NCI-H774 (cell line): ENCODE measurements at regions not wholly inside any gene's neighbourhood (a gene's known extent, or its start where the extent isn't known, plus 50 kb on each side); places are given as distances from the start of the nearest gene placed in this dataset.

Experiments used
- DNase-seq: peaks from one replicate; lab custom pipeline; 2025; lab: John Stamatoyannopoulos, UW

DNA sequence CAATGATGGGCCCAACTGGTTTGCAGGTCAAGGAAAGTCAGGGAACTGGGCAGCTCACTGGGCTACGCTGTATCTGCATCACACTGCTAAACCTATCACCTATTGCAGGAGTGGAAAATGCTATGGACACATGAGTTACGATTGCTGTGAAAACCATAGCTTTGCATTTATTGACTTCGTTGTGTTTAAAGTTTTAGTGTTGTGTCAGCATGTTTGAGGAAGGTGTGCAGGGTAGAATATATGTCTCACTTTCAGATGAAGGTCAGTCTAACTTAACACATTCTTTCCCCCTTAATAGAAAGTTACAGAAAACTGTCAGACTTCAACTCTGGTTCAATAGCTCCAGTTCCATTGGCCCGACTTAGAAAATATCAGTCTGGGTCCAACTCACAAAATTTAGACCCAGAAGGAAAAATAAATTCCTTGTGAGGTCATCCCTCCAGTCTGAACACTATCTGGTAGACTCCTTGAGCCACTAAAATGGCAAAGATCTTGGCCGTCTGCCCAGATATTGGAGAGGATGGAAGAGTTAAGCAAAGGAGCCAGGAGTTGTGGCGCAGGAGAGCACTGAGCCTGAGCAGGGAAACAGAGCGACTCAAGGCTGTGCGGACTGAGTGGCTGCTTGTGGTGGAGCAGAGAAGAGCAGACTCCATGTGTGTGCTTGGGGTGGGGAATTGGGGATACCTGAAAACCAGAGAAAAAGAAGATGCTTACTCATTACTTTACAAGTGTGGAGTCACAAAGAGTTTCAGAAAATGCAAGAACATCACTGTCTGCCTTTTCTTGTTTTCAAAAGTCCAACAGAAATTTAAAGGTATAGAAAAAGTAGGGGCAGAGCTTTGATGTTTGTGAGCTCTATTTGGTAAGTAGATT, 518.5 kb downstream of the FGF9 start:
- DNase-seq: no peak

DNA sequence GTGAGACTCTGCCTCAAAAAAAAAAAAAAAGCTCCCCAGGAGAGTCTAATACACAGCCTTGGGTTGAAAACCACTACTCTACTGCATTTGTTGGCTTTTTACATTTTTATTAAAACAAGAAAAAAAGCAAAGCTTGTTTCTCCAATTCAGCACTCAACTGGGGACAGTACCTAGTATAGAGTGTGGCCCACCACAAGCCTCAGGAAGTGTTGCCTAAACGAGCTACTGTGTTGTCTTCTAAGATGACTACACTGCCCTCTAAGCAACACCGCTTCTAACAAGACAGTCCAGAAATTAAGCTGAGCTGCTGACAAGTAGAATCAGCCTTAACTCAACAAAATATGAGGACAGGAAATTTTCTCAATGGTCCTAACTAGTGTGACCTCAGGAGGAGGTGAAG, 522.2 kb downstream of the FGF9 start:
- no peak for DNase-seq

DNA sequence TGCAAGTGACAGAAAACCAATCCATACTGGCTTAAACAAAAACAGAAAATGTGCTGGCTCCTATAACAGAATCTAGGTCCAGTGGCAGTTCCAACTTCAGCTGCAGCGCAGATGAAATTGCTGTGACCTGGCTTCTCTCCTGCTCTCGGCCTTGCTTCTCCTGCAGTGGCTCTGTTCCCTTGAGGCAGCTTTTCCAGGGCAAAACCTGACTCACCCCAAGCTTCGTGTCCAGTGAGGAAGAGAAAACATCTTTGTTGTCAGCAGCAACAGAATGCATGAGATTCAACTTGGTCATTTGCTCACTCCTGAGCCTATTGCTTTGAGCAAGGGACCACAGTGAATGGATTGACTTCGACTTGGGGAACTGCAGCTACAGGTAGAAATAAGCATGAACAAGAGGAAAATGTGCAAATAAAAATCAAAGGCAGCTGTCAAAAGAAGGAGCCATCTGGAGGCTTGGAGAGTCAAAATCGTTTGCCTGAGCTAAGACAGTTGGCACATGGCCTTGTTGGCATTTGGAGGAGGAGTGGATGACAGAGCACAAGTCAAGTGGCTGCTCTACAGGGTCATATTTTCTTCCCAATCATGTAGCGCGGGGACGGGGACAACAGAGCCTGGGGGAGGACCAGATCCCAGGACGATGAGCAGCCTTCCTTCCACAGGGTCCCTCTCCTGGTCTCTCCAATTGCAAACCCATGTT, 523.4 kb downstream of the FGF9 start:
- DNase-seq: no peak

DNA sequence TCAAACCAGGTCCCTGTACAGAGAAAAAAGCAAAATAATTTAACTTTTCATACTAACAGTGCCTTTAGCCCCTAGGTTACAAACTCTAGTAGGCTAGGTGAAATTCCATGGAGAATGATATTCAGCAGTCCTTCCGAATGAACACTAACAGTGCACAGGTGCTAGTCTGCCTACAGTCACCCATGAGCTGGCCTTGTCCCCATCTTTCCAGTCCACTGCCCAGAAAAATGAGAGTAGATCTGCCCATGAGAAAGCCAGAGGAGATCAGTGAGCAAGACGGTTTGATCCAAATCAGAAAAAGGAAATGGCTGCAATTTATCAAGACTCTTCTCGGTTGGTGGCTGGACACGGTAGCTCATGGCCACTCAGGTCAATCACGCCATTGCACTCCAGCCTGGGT, 524.9 kb downstream of the FGF9 start:
- DNase-seq: no peak

DNA sequence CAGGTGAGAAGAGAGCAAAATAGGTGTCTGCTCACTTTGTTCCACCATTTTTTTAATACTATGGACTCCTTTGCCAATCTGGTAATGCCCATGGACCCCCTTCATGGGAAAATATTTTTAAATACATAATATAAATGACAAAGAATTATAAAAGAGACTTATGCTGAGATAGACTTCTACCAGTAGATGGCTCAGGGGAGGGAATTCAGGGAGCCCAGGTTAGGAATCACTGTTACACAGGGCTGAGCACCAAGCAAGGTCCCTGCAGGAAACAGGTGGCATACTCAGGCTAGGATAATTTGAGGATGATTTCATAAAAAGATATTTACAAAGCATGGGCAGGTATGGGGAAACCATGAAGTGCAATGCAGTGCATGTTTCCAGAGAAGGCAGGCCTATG, 525.9 kb downstream of the FGF9 start:
- DNase-seq: no peak

DNA sequence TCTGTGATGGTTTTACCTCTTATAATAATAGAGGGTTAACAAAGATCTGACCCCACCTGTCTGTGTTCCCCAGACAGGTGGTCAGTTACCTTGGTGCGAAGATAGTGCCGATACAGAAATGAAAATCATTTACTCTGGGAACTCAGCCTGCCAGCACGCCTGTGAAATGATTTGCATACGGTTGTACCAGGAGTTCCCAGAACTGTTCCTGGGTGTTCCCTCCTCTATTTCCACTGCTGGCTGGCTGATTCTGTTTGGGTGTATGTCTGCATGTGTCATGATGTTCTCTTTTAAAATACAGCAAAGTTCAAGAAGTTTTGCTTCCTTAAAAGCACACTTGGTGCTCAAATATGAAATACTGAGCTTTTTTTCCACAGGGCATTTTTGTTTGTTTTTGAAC, 527.1 kb downstream of the FGF9 start:
- no peak for DNase-seq

DNA sequence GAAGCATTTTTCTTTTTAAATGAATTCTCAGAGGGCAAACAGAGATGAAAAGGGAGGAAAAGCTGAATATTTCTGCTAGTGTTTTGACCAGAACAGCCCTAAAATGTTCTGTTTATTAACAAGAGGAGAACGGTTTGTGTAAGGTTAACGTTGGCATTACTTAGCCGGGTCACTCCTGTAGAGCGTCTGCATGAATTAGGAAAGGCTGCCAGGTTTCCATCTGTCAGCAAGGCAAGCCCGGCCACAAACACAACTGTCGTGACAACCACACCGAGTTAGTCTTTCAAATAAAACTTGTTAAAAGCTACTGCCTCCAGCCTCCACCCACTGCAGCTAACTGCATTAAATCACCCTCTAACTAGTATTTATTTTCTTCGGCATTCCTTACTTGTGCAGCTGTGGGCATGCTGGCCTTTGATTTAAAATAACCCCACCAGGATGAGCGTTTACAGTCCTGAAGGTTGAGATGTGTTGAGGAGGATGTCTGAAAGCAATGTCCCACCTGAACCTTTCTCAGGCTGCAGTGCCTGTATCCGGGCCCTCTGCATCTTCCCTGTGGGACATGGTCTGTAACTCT, 527.9 kb downstream of the FGF9 start:
- no peak for DNase-seq

DNA sequence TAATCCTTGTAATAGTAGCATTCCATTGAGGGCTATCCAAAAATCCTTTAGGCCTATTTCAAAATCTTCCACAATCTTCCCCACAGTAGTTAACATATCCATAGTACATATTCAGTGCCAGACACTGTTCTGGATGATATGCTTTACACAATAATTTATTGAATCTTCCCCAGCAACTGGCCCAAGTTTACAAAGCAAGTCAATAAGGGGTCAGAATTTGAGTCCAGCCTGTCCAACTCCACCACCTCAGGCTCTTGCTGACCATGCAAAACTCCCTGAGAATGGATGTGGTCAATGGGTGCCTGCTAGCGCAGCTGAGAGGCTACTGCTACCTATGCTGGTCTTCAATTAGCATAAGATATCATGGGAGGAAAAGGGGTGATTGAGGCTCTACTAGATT, 529.6 kb downstream of the FGF9 start:
- no peak for DNase-seq

DNA sequence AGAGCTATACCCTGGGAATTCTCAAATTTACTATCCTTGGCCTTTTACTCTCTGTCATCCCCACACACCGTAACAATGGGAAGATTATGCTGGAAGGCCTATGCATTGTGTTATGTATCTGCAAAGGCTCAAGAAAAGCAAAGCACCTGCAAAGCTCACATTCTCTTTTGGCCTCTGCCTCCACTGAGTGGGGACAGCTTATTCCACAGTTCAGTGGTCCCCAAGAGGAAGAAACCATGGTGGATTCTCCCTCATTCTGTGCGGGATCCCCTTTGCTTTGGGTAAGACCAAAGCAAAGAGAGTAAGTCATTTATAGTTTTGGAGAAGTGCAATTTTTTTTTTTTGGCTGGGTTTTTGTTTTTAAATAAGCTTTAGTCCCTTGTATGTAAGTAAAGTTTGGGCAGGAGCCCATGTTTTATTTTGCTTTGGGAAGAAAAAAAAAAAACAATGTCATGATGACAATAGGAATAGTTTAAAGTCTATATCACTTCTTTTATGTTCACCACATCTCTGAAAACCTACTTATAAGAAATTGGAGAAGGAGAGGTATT, 530.6 kb downstream of the FGF9 start:
- DNase-seq: no peak

DNA sequence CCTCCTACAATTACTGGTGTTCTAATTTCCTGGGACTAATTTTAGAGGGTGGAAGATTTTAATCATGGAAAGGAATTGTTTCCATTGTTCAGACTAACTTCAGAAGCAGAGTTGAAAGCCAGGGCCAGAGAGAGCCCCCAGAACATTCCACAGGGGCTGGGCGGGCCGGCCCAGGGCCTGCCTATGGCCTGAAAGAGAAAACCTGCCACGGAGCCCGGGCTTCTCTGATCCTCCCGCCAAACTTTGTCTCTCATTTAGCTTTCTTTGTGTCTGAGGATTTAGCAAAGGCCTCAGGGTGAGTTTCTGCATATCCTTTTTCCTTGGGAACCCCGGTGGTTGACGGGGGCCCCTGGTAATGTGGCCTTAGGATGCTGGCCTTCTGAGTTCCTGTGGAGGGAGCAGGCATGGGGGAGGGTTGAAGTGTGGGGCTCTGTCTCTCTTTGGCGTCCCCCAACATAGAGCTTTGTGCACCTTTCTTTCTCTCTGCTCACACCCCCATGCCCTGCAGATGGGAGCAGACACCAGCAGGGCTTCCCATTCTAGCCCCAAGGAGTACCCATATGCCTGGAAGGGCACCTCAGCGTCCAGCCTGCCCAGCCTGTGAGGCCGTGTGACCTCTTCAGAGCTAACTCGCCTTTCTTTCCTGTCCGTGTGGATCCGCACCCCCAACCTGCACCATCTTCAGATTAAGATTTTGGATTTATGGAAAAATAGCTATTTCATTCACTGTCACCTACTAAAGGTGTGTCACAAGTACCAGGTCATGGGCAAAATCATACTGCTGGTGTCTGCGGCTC, 539.5 kb downstream of the FGF9 start:
- DNase-seq: no peak

DNA sequence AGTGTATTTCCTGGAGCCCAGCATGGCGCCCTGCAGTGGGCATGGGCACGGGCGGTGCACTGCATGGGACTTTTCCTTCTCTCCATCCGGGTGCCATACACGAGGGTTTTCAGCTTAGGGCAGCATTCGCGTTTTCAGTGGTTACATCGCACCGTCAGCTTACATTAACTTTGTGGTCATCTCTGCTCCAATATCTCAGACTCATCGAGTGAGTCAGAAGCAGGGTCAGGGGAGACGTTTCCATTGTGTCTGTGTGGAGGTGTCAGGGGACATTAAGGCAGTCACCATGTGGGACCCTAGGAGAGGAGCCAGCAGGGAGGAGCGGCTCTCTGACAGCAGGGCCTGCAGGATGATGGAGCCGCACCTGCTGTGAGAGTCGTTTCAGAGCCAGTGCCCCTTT, 541.0 kb downstream of the FGF9 start:
- no peak for DNase-seq

DNA sequence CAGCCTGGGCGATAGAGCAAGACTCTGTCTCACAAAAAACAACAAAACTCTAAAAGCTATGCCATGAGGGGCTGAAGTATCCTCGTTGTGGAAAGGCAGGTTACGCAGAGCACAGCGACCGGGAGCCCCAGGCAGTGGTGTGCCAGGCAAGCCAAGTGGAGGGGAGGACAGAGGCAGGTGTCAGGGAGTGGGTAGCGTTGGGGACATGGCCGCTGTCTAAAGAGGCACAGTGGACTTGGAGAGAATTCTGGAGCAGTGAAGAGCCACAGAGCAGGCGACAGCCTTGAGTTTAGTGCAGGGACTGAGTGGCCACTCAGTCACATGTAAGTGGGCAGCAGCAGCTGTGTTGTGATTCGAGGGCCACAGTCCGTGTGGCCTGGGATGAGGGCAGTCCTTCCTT, 541.7 kb downstream of the FGF9 start:
- no peak for DNase-seq

DNA sequence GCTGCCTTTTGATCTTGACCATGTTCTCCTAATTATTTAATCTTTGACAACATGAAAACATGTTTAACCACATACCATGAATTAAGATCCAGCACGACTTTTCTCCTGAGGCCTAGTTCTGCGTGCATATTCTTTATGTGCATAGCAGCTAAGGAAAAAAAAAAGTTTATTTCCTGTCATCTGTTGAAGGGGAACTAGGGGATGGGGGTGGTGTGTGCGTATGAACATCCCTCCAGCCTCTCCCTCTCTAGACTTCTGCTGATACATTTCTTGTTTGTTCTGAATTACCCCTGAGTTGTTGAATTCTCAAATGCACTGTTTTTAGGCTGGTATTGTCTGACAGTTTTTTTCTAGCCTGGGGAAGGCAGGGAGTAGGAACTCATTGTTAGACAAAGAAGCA, 543.3 kb downstream of the FGF9 start:
- DNase-seq: no peak

DNA sequence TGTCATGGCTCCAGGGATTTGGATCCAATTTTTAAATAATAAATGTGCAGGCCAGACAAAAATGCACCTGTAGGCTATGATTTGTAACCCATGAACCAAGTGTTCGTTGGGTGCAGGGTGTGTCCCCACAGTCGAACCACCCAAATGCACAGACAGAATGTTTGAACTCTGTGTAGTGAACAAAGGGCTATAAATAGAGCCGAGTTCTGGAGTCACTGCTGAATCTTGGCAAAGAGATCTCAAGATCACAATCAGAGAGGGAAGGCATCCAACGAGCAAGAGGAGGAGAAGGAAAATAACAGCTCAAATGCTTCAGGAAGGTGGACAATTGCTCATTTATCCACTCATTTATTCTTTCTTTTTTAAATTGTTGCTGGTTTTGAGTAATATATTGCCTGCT, 547.9 kb downstream of the FGF9 start:
- DNase-seq: no peak

DNA sequence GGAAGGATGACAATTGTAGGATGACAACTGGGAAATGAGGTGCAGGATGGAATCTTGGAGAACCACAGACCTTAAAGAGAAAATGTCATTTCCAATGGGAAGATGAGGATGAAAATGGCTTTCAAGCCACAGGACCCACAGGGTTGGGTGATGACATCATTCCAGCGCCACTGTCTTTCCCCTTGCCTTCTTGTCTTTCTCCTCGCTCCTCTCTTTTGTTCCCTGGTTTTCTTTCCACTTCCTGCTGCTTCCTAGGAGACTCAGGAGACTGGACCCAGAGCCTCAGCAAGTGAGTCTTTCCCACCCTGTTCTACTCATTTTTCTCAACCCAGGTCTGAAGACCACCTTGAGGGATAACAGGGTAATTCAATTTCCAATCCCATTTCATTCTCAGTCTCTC, 548.8 kb downstream of the FGF9 start:
- no peak for DNase-seq

DNA sequence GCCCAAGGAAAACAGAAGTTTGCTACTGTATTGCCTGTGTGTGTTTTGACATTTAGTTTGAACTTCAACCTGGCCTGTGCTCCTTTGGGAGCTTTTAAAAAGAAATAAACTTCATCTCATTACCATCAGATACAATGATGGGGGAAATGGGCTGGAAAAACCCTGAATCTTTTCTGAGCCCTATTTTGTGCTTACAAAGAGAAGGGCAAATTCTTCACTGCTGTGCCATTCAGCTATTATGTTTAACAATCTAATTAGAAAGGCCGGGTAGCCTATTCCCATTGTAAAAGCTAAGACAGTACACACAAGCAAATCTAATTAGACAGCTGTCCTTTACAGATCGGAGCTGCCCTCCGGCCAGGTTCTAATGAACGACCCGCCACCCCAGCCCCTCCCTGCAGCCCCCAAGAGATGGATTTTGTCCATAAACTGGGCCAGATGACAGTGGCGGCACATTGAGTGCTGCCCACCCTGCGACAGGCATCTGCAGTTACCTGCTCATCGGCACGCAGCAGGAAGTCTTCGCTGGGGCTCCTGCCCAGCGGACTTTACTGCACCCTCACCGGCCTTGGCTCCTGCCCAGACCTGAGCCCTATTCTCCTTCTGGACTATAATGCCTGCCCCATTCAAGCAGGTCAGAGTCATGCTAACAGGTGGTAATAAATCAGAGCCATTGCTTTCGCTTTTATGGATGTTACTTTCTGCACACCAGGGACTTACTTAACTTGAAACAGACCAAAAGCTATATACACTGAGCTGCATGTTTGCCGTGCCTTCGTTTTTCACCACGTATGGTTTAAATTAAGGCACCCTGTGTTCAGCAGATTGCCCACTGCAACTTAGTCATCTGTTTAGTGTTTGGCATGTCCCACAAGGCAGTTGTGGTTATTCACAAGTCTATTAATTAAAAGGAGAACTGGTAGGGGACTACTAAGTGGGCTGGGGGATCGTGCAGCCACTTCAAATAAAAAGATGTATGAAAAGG, 549.6 kb downstream of the FGF9 start:
- no peak for DNase-seq

DNA sequence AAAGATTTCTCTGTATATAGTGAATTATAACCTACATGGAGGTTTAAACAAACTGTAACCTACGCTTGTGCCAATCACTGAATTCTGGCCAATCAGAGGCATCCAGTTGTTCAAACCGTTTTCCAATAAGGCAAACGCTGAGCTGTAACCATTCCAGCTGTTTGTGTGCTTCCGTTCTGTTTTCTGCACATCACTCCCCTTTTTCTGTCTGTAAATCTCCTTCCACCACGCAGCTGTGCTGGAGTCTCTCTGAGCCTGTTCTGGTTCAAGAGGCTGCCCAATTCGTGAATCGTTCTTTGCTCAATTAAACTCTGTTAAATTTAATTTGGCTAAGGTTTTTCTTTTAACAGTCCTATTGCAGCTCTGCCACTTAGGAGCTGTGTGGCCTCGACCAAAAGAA, 552.5 kb downstream of the FGF9 start:
- DNase-seq: no peak

DNA sequence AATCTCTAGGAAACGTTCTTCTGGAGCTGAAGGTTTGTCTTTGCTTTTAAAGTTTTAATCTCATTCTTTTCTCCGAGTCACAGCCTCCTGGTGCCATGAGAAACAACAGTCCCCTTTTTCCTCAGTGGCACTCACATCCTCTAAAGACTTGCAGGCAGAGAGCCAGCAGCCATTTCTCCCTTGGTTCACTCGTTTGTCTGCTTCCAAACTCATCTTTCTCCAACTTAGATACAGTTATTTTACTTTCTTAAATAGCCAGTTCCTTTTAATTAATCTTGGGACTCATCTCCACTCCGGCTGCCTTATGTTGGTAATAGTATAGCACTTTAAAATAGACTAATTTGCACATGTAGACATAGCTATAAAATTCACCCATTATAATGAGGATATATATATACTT, 555.2 kb downstream of the FGF9 start:
- no peak for DNase-seq

DNA sequence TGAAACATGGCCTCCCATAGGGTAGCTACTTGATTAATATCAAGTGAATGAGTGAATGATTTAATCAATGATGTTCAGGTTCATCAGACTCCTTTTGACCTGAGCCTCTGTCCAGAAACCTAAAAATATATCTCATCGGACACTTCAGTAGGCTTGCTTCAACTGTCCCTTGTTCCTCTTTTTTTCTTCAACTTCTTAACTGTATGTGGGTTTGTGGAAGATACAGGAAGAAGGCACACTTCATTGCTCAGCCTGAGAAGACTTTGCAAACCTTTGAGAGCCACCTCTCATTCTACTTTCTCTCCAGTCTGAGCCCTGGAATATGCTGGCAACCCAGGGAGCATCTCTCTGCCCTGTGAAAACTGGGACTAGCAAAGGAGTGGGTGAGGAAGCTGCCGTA, 557.0 kb downstream of the FGF9 start:
- no peak for DNase-seq

DNA sequence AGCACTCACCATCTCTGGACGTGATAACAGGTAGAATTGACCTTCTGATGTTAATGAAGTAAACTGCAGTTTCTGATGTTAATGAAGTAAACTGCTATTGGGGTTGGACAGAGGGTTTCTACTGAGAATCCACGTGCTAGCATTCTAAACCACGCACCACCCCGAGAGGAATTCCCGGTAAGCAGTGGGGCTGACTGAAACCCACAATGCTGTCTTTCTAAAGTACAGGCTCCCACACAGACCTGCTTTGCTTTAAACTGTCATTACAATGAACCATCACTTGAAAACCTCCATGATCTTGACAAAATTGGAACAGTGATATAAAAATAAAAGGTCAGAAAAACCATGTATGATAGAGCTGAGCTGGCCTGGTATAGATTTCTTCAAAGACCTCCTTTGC, 559.0 kb downstream of the FGF9 start:
- DNase-seq: no peak

DNA sequence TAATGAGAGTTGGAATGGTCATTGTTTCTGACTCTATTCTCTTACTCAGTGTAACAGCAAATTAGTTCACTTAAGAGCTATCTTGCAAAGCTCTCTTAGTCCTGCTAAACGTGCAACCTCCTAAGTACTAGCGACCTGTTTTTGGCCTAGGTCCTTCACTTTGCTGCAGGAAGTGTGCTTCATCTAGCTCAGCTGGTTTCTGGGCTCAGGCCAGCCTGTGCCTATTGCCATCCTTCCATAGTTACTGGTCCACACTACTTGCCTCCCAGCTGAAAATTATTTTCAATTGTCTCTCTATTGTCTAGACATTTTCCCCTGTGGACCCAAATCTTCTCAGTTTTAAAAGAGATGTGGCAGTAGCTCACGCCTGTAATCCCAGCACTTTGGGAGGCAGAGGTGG, 561.3 kb downstream of the FGF9 start:
- DNase-seq: no peak
